B cell (primary cell): ENCODE measurements at regions not wholly inside any gene's neighbourhood (a gene's known extent, or its start where the extent isn't known, plus 50 kb on each side); places are given as distances from the start of the nearest gene placed in this dataset.
"Not testable (repeated sequence)": the region's sequence is repeated elsewhere in the genome, so short reads cannot be mapped to it uniquely, and the experiment has no call there.

ENCODE experiments used
- EZH2 ChIP-seq: IDR thresholded peaks from 2 replicates; pipeline ENCODE4 v1.6.1; 2012; ENCODE audit warnings: borderline replicate concordance, low read depth, mild to moderate bottlenecking, moderate library complexity, low read length; ENCODE audit not compliant: insufficient read depth, poor library complexity, severe bottlenecking
- TF ChIP-seq, protein P1 (sequence below): fragments of 200-600 bp; IDR thresholded peaks from one replicate; pipeline ENCODE4 v1.8.0; 2022; ENCODE audit warnings: antibody characterized with exemption, mild to moderate bottlenecking

DNA sequence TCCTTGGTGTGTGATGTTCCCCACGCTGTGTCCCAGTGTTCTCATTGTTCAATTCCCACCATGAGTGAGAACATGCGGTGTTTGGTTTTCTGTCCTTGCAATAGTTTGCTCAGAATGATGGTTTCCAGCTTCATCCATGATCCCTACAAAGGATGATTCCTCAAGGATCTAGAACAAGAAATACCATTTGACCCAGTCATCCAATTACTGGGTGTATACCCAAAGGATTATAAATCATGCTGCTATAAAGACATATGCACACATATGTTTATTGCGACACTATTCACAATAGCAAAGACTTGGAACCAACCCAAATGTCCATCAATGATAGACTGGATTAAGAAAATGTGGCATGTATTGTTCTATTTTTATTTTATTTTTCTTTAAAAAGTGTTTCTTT, 1351.3 kb upstream of the CDH9 start:
- TF ChIP-seq, protein P1, sequence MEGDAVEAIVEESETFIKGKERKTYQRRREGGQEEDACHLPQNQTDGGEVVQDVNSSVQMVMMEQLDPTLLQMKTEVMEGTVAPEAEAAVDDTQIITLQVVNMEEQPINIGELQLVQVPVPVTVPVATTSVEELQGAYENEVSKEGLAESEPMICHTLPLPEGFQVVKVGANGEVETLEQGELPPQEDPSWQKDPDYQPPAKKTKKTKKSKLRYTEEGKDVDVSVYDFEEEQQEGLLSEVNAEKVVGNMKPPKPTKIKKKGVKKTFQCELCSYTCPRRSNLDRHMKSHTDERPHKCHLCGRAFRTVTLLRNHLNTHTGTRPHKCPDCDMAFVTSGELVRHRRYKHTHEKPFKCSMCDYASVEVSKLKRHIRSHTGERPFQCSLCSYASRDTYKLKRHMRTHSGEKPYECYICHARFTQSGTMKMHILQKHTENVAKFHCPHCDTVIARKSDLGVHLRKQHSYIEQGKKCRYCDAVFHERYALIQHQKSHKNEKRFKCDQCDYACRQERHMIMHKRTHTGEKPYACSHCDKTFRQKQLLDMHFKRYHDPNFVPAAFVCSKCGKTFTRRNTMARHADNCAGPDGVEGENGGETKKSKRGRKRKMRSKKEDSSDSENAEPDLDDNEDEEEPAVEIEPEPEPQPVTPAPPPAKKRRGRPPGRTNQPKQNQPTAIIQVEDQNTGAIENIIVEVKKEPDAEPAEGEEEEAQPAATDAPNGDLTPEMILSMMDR = not testable (repeated sequence)
- TF ChIP-seq EZH2 = not testable (repeated sequence)
